Smooth muscle cell (in vitro differentiated cells): ENCODE measurements at regions not wholly inside any gene's neighbourhood (a gene's known extent, or its start where the extent isn't known, plus 50 kb on each side); places are given as distances from the start of the nearest gene placed in this dataset.

Experiments used
- DNase-seq: peaks from one replicate; lab custom pipeline; 2025; ENCODE audit not compliant: unreplicated experiment; lab: John Stamatoyannopoulos, UW
- H2AFZ ChIP-seq: fragments of 200-600 bp; sonication (generic); 2 replicates; pipeline ENCODE4 v1.6.0; 2016; ENCODE audit warnings: antibody characterized with exemption, low read depth, mild to moderate bottlenecking
- H3F3A ChIP-seq: fragments of 200-600 bp; sonication (generic); 2 replicates; pipeline ENCODE4 v1.6.0; 2017; ENCODE audit warnings: antibody characterized with exemption, low read depth
- H3K27ac ChIP-seq: fragments of 200-600 bp; sonication (generic); 2 replicates; pipeline ENCODE4 v1.5.1; 2016; ENCODE audit warnings: low read depth, mild to moderate bottlenecking
- H3K27me3 ChIP-seq: fragments of 200-600 bp; sonication (generic); 2 replicates; pipeline ENCODE4 v1.6.1; 2016; ENCODE audit warnings: low read depth, mild to moderate bottlenecking
- H3K36me3 ChIP-seq: fragments of 200-600 bp; sonication (generic); 2 replicates; pipeline ENCODE4 v1.5.1; 2016; ENCODE audit warnings: low read depth
- H3K4me1 ChIP-seq: fragments of 200-600 bp; sonication (generic); 2 replicates; pipeline ENCODE4 v1.5.1; 2016; ENCODE audit warnings: low read depth
- H3K4me2 ChIP-seq: fragments of 200-600 bp; sonication (generic); 2 replicates; pipeline ENCODE4 v1.6.0; 2016; ENCODE audit warnings: mild to moderate bottlenecking
- H3K4me3 ChIP-seq: fragments of 200-600 bp; sonication (generic); 2 replicates; pipeline ENCODE4 v1.5.1; 2016; ENCODE audit warnings: mild to moderate bottlenecking
- H3K79me2 ChIP-seq: fragments of 200-600 bp; sonication (generic); 2 replicates; pipeline ENCODE4 v1.6.0; 2016; ENCODE audit warnings: low read depth, mild to moderate bottlenecking
- H3K9ac ChIP-seq: fragments of 200-600 bp; sonication (generic); 2 replicates; pipeline ENCODE4 v1.6.0; 2016; ENCODE audit warnings: low read depth
- H3K9me3 ChIP-seq: fragments of 200-600 bp; sonication (generic); replicated peaks from 2 replicates; pipeline ENCODE4 v1.5.1; 2016; ENCODE audit warnings: low read depth
- H4K20me1 ChIP-seq: fragments of 200-600 bp; sonication (generic); 2 replicates; pipeline ENCODE4 v1.6.0; 2016; ENCODE audit warnings: low read depth
- WGBS: methylation state at CpG from one replicate; pipeline ENCODE4 v1.1.7; 2016; ENCODE audit warnings: low lambda C conversion rate; 5-methylcytosine and 5-hydroxymethylcytosine counted together
- TF ChIP-seq, protein P1 (sequence below): fragments of 200-600 bp; sonication (generic); IDR thresholded peaks from 2 replicates; pipeline ENCODE4 v1.5.1; 2017; ENCODE audit warnings: borderline replicate concordance, mild to moderate bottlenecking, antibody characterized with exemption; ENCODE audit not compliant: insufficient read depth, poor library complexity, severe bottlenecking

DNA sequence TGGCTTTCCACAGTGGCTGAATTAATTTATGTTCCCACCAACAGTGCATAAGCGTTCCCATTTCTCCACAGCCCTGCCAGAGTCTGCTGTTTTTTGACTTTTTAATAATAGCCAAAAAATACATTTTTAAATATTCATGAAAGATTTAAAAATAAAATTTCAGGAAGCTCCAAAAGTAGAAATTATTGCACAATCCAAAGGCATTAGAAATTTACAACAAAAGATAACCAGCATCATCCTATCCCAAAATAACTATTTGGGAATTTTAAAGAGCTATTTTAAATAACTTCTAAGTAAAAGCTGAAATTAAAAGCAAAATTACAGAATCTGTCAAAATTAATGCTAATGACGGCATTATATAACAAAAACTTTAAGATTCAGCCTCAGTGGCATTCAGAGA is 131.5 kb downstream of the QDPR start:
- Histone ChIP-seq H3K27ac (no peak overlapping the region), H4K20me1 (no peaks in the 10 kb centered on the region), H3K4me1 (no peaks in the 10 kb centered on the region), H2AFZ (no peak overlapping the region), H3F3A (no peaks in the 10 kb centered on the region), H3K4me2 (no peak overlapping the region), H3K79me2 (no peaks in the 10 kb centered on the region), H3K4me3 (no peak overlapping the region), H3K9me3 (no peaks in the 10 kb centered on the region), H3K27me3 (no peaks in the 10 kb centered on the region), H3K36me3 (no peaks in the 10 kb centered on the region), H3K9ac (no peak overlapping the region)
- TF ChIP-seq, protein P1, sequence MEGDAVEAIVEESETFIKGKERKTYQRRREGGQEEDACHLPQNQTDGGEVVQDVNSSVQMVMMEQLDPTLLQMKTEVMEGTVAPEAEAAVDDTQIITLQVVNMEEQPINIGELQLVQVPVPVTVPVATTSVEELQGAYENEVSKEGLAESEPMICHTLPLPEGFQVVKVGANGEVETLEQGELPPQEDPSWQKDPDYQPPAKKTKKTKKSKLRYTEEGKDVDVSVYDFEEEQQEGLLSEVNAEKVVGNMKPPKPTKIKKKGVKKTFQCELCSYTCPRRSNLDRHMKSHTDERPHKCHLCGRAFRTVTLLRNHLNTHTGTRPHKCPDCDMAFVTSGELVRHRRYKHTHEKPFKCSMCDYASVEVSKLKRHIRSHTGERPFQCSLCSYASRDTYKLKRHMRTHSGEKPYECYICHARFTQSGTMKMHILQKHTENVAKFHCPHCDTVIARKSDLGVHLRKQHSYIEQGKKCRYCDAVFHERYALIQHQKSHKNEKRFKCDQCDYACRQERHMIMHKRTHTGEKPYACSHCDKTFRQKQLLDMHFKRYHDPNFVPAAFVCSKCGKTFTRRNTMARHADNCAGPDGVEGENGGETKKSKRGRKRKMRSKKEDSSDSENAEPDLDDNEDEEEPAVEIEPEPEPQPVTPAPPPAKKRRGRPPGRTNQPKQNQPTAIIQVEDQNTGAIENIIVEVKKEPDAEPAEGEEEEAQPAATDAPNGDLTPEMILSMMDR = no peak
- DNase-seq = no peak
- 89% methylated on average over 2 of the region's 2 CpGs for WGBS

DNA sequence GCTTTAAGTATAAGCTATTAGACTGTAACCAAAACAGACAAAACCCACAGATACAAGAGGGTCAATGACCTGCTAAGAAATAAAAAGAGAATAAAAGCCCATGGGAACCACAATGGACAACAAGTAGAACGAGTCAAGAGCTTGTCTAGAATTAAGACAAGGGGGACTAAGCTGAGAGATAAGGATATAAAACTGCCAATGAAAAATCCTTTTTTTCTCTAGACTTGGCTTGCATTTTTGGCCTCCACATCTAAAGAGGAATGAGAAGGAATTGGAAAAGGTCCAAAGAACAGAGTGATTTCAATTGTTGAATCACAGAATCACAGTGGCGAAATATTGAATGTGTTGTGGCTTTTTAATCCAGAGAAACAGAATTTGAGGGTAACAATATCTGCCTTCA is 135.7 kb downstream of the QDPR start:
- Histone ChIP-seq H3K9me3 (no peaks in the 10 kb centered on the region), H3K9ac (no peak overlapping the region), H2AFZ (no peak overlapping the region), H3K36me3 (no peaks in the 10 kb centered on the region), H3K27ac (no peak overlapping the region), H3F3A (no peaks in the 10 kb centered on the region), H3K79me2 (no peaks in the 10 kb centered on the region), H3K27me3 (peaks cover 20% of the 10 kb centered on the region), H4K20me1 (no peaks in the 10 kb centered on the region), H3K4me2 (no peak overlapping the region), H3K4me1 (no peaks in the 10 kb centered on the region), H3K4me3 (no peak overlapping the region)
- WGBS = 77% methylated on average over 2 of the region's 2 CpGs
- no peak for DNase-seq
- TF ChIP-seq, protein P1 = no peak

DNA sequence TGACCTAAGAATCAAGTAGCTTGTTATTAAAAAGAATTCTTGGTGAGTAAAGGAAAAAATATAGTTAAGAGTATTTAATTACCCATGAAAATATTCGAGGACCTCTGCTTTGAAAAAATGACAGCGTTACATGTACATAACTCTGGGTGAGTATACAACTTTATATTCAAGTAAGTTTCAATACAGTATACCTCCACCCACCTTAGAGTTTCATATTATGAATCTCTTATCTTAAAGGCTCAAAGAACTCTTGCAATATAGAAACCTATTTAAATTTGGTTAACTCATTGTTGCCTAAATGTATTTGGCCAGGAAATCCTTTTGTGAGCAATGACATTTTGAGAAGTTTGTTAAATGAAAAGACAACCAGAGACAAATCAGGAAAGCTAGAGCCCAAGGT is 138.2 kb downstream of the QDPR start:
- H3K9me3 ChIP-seq = no peaks in the 10 kb centered on the region
- H3F3A ChIP-seq = no peaks in the 10 kb centered on the region
- no peak for DNase-seq
- 85% methylated on average over 2 of the region's 2 CpGs for WGBS
- H4K20me1 ChIP-seq = no peaks in the 10 kb centered on the region
- no peaks in the 10 kb centered on the region for H3K4me1 ChIP-seq
- H3K36me3 ChIP-seq = no peaks in the 10 kb centered on the region
- TF ChIP-seq, protein P1 = no peak
- H3K9ac ChIP-seq = no peak overlapping the region
- no peak overlapping the region for H3K4me3 ChIP-seq
- H2AFZ ChIP-seq = no peak overlapping the region
- no peak overlapping the region for H3K4me2 ChIP-seq
- H3K27ac ChIP-seq = no peak overlapping the region
- H3K79me2 ChIP-seq = no peaks in the 10 kb centered on the region
- H3K27me3 ChIP-seq = peaks cover 20% of the 10 kb centered on the region

DNA sequence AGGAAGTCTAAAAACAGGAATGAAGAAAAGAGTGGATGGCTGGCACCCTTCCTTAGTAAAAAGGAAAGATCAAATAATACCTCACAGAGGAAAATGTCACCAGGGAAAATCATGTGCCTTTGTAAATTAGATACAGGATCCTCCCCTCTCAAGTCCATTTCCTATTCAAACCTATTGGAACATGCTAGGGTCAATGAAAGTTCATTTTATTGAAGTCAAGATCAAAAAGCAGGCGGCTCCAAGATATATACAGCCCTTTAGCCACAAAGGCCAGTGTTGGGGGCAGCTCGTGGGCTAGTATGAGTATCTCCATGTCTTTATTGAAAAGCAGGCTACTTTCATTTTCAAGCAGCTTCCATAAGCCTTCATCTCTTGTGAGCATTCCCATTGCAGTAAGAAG is 141.1 kb downstream of the QDPR start:
- peaks cover 20% of the 10 kb centered on the region for H3K27me3 ChIP-seq
- H3K79me2 ChIP-seq = no peaks in the 10 kb centered on the region
- H3K4me2 ChIP-seq = no peak overlapping the region
- H3F3A ChIP-seq = no peaks in the 10 kb centered on the region
- TF ChIP-seq, protein P1 = no peak
- no peaks in the 10 kb centered on the region for H3K4me1 ChIP-seq
- H3K9ac ChIP-seq = no peak overlapping the region
- H2AFZ ChIP-seq = no peak overlapping the region
- no peaks in the 10 kb centered on the region for H3K36me3 ChIP-seq
- WGBS = 96% methylated on average over 2 of the region's 2 CpGs
- H3K9me3 ChIP-seq = no peaks in the 10 kb centered on the region
- H4K20me1 ChIP-seq = no peaks in the 10 kb centered on the region
- no peak overlapping the region for H3K4me3 ChIP-seq
- no peak overlapping the region for H3K27ac ChIP-seq
- no peak for DNase-seq
